T-helper 1 cell treated with Interleukin-12 subunit alpha and Interleukin-12 subunit beta and Interleukin-4 antibody, amounts not matched to agents 30 μg/mL and 1 μg/mL, for 36 hours (primary cell): ENCODE measurements at regions not wholly inside any gene's neighbourhood (a gene's known extent, or its start where the extent isn't known, plus 50 kb on each side); places are given as distances from the start of the nearest gene placed in this dataset.
"Not testable (repeated sequence)": the region's sequence is repeated elsewhere in the genome, so short reads cannot be mapped to it uniquely, and the experiment has no call there.

Experiments used
- H3K27ac Mint-ChIP-seq: one replicate; pipeline ENCODE4 v1.8.0; 2021; ENCODE audit warnings: mild to moderate bottlenecking, mixed read lengths
- H3K27me3 Mint-ChIP-seq: one replicate; pipeline ENCODE4 v1.8.0; 2021; ENCODE audit warnings: low read depth, mixed read lengths
- H3K36me3 Mint-ChIP-seq: one replicate; pipeline ENCODE4 v1.8.0; 2021; ENCODE audit warnings: low read depth, mixed read lengths
- H3K4me1 Mint-ChIP-seq: one replicate; pipeline ENCODE4 v1.8.0; 2021; ENCODE audit warnings: low read depth, mixed read lengths
- H3K4me3 Mint-ChIP-seq: one replicate; pipeline ENCODE4 v1.8.0; 2021; ENCODE audit warnings: mild to moderate bottlenecking, moderate library complexity, mixed read lengths
- H3K9me3 Mint-ChIP-seq: one replicate; pipeline ENCODE4 v1.8.0; 2021; ENCODE audit warnings: mixed read lengths

DNA sequence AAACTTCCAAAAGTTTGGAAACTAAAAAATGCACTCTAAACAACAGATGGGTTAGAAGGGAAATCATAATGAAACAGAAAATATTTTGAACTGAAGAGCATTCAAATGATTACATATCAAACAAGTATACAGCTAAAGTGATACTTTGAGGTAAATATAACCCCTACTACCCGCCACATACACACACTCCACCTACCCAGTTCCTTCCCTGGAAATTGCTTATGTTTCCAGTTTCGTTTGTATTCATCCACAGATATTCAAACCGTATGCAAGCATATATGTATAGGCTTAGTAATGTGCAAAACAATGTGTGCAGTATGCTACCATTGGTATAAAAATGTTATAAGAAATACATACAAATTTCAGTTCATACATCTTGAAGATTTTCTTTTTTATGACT lies 95.5 kb downstream of the SMIM20 start:
- Mint-ChIP-seq H3K27ac (no peak overlapping the region), H3K27me3 (peaks cover 38% of the 10 kb centered on the region), H3K4me3 (no peak overlapping the region), H3K4me1 (no peaks in the 10 kb centered on the region), H3K9me3 (peaks cover 16% of the 10 kb centered on the region), H3K36me3 (no peaks in the 10 kb centered on the region)

DNA sequence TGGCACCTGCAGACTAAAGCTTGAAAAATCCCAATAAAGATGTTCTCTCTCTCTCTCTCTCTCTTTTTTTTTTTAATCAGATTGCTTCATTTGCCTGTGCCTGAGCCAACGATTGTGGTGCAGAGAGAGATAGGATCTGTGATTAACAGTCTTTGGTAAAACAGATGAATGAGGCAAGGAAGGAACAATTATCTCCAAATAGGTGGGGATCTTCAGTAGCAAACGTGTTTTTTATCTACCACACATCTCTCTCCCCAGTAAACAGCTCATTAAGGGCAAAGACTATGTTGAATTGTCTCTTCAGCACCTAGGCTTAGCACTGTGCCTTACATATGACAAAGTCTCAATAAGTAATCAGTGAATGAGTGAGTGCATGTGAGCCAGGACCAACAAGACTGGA lies 96.3 kb downstream of the SMIM20 start:
- H3K27ac Mint-ChIP-seq: no peak overlapping the region
- H3K27me3 Mint-ChIP-seq: peaks cover 37% of the 10 kb centered on the region
- no peaks in the 10 kb centered on the region for H3K36me3 Mint-ChIP-seq
- peaks cover 16% of the 10 kb centered on the region for H3K9me3 Mint-ChIP-seq
- H3K4me3 Mint-ChIP-seq: no peak overlapping the region
- H3K4me1 Mint-ChIP-seq: no peaks in the 10 kb centered on the region

DNA sequence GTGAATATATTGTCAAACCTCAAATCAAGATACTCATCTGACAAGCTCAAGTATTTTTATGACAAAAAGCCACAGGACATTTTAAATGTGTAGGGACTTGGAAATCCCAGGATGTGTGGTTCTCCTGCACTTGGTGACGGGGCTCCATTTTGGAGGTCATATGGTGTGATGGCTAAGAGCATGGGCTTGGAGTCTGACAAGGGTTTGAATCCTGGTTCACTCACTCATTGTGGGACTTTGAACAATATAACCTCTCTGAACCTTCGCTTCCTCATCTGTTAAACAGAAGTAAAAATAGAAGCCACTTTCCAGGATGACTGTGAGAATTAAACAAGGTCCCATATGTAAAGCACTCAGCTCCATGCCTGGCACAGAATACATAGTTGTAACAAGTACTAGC lies 99.6 kb downstream of the SMIM20 start:
- Mint-ChIP-seq H3K9me3 (peaks cover 8% of the 10 kb centered on the region), H3K27ac (no peak overlapping the region), H3K4me3 (no peak overlapping the region), H3K4me1 (no peaks in the 10 kb centered on the region), H3K36me3 (peaks cover 1% of the 10 kb centered on the region), H3K27me3 (peaks cover 31% of the 10 kb centered on the region)

DNA sequence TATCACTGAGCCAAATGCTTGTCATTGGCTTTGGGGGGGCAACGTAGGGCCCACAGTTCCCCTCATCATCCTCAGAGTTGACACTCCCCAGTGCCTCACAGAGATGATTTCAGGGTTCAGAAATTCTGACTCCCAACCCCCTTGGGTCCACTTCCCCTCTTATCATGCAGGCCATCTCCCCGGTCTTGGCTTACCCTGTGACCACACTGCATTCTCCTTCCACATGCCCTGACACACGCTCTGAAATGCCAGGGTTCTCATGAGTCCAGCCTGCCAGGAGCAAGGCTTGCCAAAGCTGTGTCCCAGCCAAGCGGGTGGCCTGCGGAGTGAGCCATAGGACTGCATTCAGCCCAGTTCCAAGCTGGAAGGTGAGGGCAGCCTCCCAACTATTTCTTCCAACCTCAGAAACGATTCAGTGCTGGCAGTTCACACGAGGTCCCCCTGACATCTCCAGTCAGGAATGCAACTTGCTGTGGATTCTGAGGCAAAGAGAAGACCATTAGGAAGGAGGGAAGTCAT lies 101.2 kb downstream of the SMIM20 start:
- Mint-ChIP-seq H3K36me3 (peaks cover 1% of the 10 kb centered on the region), H3K4me1 (peaks cover 4% of the 10 kb centered on the region), H3K27me3 (peaks cover 29% of the 10 kb centered on the region), H3K9me3 (peaks cover 4% of the 10 kb centered on the region), H3K27ac (no peak overlapping the region), H3K4me3 (no peak overlapping the region)

DNA sequence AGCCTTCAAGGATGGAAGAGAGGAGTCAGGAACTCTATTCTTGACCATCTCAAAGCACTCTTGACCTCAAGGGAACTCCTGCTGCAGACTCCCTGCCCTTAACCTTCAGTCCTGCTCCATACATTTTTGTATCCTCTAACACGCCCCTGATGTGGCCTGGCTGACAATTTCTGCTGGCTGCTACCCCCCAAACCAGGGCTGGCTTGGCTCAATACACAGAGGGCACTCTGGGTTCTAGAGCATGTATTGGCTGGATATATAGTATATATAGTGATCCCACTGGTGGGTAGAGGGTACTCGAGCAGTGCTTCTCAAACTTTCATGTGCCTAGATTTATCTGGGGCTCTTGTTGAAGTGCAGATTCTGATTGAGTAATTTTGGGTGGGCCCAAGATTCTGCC lies 101.9 kb downstream of the SMIM20 start:
- Mint-ChIP-seq H3K27ac (no peak overlapping the region), H3K4me1 (peaks cover 6% of the 10 kb centered on the region), H3K36me3 (peaks cover 1% of the 10 kb centered on the region), H3K27me3 (peaks cover 24% of the 10 kb centered on the region), H3K4me3 (no peak overlapping the region), H3K9me3 (no peaks in the 10 kb centered on the region)

DNA sequence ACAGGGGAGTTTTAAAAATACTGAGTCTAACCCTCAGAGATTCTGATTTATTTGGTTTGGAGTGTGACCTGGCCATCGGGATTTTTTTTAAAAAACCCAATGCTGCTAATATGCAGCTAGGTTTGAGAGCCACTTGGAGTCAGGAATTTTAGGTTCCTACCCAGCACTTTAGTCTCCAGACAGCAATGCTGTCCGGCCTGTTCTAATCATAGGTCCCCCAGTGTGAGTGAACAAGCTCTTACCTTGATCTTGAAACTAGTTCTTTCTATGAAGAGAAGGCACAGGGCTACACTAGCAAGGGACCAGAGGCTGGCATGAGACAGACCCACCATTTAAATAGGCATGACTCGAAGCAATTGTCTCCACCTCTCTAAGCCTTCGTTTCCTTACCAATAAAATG lies 103.5 kb downstream of the SMIM20 start:
- Mint-ChIP-seq H3K4me3 (no peak overlapping the region), H3K36me3 (peaks cover 1% of the 10 kb centered on the region), H3K4me1 (peaks cover 6% of the 10 kb centered on the region), H3K9me3 (no peaks in the 10 kb centered on the region), H3K27ac (no peak overlapping the region), H3K27me3 (peaks cover 13% of the 10 kb centered on the region)

DNA sequence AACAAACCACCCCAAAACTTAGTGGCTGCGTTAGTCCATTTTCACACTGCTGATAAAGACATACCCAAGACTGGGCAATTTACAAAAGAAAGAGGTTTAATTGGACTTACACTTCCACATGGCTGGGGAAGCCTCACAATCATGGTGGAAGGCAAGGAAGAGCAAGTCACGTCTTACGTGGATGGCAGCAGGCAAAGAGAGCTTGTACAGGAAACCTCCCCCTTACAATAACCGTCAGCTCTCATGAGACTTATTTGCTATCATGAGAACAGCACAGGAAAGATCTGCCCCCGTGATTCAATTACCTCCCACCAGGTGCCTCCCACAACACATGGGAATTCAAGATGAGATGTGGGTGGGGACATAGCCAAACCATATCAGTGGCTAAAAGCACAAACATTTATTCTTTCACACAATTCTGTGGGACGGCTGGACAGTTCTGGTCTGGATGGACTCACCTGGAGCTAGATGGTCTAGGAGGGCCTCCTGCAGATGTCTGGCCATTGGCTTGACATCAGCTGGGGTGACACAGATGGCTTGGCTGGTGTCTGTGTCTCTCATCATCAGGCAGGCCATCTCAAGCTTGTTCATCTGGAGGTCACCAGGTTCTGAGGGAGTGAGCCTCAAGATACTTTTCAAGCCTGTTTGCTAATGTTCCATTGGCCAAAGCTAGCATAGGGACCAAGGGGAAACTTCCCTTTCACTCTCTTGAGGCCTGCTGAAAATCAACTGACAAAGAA lies 104.1 kb downstream of the SMIM20 start:
- not testable (repeated sequence) for H3K4me3 Mint-ChIP-seq, H3K4me1 Mint-ChIP-seq, H3K36me3 Mint-ChIP-seq, H3K9me3 Mint-ChIP-seq, H3K27ac Mint-ChIP-seq
- peaks cover 12% of the 10 kb centered on the region for H3K27me3 Mint-ChIP-seq

DNA sequence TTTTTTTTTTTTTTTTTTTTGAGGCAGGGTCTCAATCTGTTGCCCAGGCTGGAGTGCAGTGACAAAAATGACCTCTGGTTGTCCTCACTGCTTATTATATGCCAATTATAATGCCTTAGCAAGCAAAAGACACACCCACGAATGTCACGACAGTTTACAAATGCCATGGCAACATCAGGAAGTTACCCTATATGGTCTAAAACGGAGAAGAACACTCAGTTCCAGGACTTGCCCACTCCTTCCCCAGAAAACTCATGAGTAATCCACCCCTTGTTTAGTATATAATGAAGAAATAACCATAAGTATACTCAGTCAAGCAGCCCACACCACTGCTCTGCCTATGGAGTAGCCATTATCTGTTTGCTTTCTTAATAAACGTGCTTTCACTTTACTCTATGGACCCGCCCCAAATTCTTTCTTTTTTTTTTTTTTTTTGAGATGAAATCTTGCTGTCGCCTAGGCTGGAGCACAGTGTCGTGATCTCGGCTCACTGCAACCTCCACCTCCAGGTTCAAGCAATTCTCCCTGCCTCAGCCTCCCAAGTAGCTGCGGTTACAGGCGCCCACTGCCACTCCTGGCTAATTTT lies 106.2 kb downstream of the SMIM20 start:
- H3K27me3 Mint-ChIP-seq: peaks cover 14% of the 10 kb centered on the region
- peaks cover 6% of the 10 kb centered on the region for H3K4me1 Mint-ChIP-seq
- H3K9me3 Mint-ChIP-seq: no peaks in the 10 kb centered on the region
- peaks cover 1% of the 10 kb centered on the region for H3K36me3 Mint-ChIP-seq
- H3K4me3 Mint-ChIP-seq: no peak overlapping the region
- no peak overlapping the region for H3K27ac Mint-ChIP-seq

DNA sequence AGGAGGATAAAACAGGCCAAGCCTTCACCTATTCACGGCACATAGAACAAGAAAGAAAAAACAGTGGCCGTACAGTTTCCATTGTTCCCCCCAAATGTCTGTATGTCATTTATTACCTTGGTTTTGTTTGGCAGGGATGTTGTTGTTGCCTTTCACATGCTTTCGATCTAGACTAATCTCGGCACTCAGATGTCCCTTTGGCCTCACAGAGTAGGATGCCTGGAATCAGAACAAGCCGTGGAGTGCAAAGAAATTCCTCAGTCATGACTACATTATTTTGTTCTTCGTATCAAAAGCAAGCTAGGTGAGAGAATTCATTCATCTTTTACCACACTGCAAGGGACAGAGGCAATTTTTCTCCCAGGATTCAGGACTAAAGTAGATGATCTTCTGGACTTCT lies 106.9 kb downstream of the SMIM20 start:
- no peak overlapping the region for H3K4me3 Mint-ChIP-seq
- peaks cover 1% of the 10 kb centered on the region for H3K36me3 Mint-ChIP-seq
- H3K4me1 Mint-ChIP-seq: peaks cover 6% of the 10 kb centered on the region
- H3K27ac Mint-ChIP-seq: no peak overlapping the region
- H3K9me3 Mint-ChIP-seq: no peaks in the 10 kb centered on the region
- H3K27me3 Mint-ChIP-seq: peaks cover 14% of the 10 kb centered on the region

DNA sequence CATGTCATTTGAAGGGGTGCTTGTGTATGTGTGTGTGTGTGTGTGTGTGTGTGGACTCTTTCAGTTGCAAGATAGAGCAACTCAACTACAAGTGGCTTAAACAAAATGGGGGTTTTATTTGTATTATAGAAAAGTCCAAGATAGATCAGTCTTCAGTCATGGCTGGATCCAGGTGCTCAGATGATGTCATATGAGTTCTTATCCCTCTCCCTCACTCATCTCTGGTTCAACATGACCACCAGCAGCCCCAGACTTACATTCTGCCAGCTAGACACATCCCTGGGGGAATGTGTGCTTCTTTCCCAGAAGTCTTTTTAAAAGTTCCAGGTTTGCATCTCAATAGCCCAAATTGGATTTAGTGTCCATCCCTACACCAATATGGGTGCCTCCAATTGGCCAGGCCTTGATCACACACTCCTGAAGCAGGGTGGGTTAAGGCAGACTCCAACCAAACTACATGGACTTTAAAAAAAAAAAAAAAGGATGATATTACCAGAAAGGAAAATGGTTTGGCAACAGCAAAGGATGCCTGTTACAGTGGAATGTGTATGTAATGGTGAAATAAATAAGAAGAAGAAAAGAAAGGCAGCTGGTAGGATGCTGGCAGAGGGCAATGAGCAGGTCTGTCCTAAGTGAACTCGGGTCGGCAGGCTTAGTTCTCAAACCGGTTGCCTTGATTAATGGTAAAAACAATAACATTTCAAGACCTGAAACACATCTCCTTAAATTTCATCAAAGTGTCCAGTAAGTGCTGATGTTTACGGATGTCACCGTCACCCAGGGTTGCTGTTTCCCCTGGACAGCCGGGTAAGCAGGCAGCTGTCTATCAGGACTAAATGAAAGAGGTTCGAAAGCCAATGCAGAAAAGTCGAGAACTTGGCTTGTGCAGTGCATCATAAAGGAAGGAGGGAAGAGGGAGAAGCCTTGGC lies 107.7 kb downstream of the SMIM20 start:
- H3K36me3 Mint-ChIP-seq: peaks cover 1% of the 10 kb centered on the region
- no peaks in the 10 kb centered on the region for H3K9me3 Mint-ChIP-seq
- H3K4me3 Mint-ChIP-seq: no peak overlapping the region
- H3K27me3 Mint-ChIP-seq: peaks cover 14% of the 10 kb centered on the region
- peaks cover 6% of the 10 kb centered on the region for H3K4me1 Mint-ChIP-seq
- H3K27ac Mint-ChIP-seq: no peak overlapping the region

DNA sequence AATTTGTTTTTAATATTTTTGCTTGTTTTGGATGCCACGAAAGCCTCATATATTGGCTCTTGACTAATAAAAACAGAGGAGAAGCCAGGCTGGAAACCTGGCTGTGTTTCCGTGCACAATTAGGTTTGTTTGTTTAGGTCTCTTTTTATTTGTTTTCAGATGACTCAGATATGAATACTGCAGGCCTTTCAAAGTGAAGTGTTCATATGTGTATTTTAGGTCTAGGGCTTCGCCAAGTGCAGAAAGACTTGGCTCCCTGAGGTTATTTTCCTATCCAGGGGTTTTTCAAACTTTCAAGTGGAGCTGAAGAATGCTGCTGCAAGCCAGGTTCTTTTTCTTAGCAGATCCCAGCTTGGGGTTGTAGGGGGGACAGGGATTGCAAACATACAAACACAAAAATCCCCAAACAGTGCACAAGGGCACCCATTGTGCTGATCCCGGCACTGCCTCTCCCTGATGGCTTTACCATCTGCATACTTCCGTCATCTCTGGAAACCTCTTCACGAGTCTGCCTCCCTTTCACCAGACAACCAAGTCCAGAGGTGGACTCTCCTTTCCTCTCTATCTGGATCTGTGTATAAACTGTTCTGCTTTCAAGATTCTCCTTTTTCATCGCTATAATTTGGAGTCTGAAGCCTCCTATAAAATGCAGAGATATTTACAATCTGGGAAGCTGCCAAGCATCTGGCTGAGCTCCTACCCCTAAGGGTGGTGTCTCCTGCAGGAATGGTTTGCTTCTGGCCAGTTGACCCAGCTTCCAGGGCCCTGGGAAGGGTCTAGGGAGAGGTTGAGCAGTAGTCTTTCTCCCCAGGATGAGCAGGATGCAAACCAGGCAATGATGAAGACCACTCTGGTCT lies 108.6 kb downstream of the SMIM20 start:
- no peaks in the 10 kb centered on the region for H3K9me3 Mint-ChIP-seq
- H3K4me3 Mint-ChIP-seq: no peak overlapping the region
- peaks cover 1% of the 10 kb centered on the region for H3K36me3 Mint-ChIP-seq
- peaks cover 6% of the 10 kb centered on the region for H3K4me1 Mint-ChIP-seq
- H3K27me3 Mint-ChIP-seq: peaks cover 14% of the 10 kb centered on the region
- H3K27ac Mint-ChIP-seq: no peak overlapping the region

DNA sequence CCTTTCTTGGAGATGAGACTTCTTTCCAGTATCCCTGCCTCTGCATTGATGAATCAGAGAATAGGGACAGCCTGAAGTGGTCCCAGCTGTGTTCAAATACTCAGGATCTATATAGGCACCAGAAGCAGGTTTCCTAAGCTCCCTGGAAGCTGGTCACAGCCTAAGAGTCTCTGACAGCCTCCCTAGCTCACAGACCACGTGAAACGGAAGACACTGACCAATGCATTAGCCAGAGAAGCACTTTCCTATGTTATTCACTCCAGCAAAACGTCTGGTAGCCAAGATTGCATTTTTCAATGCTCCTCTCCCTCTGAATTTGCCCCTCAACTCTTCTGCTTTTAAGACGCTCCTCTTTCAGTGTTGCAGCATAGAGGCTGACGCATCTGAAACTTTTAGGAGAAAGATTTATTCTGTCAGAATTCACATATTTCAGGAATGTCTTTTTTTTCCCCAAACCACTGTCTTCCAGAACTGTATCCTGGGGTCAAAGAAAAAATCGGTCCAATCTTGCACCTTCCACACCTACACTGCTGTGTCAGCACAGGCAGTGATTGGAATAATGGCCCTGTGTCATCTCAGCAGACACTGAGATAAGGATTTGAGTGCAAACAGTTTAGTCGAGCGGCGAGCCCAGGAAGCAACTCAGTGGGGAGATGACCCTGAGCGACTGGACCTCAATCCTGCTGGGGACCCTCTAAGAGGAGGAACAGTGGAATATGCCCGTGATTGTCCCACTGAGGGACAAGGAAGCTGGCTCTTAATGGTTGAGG lies 109.4 kb downstream of the SMIM20 start:
- no peaks in the 10 kb centered on the region for H3K9me3 Mint-ChIP-seq
- H3K27me3 Mint-ChIP-seq: peaks cover 14% of the 10 kb centered on the region
- peaks cover 6% of the 10 kb centered on the region for H3K4me1 Mint-ChIP-seq
- peaks cover 1% of the 10 kb centered on the region for H3K36me3 Mint-ChIP-seq
- H3K4me3 Mint-ChIP-seq: no peak overlapping the region
- no peak overlapping the region for H3K27ac Mint-ChIP-seq

DNA sequence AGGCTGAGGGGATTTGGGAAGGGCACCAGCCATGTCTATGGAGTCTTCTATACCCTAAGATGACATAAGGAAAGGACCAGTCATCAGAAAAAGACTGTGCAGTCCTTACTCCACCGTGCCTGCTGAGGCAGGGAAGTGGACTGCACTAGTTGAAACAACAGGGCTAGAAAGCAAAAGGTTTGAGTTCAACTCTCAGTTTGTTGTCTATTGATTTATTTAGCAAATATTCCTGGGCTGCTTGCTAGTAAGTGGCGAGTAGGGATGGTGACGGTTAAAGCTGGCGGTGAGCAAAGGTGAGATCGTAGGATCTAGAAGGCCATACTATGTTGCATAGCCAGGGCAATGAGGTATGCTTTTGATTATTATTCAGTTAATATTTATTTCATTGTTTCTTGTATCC lies 110.1 kb downstream of the SMIM20 start:
- Mint-ChIP-seq H3K9me3 (no peaks in the 10 kb centered on the region), H3K27me3 (peaks cover 14% of the 10 kb centered on the region), H3K4me3 (no peak overlapping the region)

More for the DNA sequence above, 110.1 kb downstream of the SMIM20 start:
- Mint-ChIP-seq H3K4me1 (peaks cover 9% of the 10 kb centered on the region), H3K36me3 (no peaks in the 10 kb centered on the region), H3K27ac (no peak overlapping the region)
